Neural cell (in vitro differentiated cells): ENCODE measurements at regions not wholly inside any gene's neighbourhood (a gene's known extent, or its start where the extent isn't known, plus 50 kb on each side); places are given as distances from the start of the nearest gene placed in this dataset.

Experiments used
- H2AFZ ChIP-seq: fragments of 200-600, 300-800 bp; sonication (generic), shearing (Covaris generic); 2 replicates; pipeline ENCODE4 v1.6.0; 2014; ENCODE audit warnings: low read depth, mild to moderate bottlenecking, antibody characterized with exemption, low read length, moderate library complexity
- H3F3A ChIP-seq: fragments of 200-600 bp; shearing (Covaris generic); 2 replicates; pipeline ENCODE4 v1.6.1; 2016; ENCODE audit warnings: mild to moderate bottlenecking, moderate library complexity, mixed read lengths, antibody characterized with exemption, low read length; ENCODE audit not compliant: insufficient read depth, poor library complexity, severe bottlenecking
- H3K27ac ChIP-seq: fragments of 200-600, 300-800 bp; sonication (generic), shearing (Covaris generic); 2 replicates; pipeline ENCODE4 v1.5.1; 2014; ENCODE audit warnings: mild to moderate bottlenecking, low read length, moderate library complexity
- H3K27me3 ChIP-seq: fragments of 300-800, 200-600 bp; sonication (generic), shearing (Covaris generic); 2 replicates; pipeline ENCODE4 v1.6.0; 2014; ENCODE audit warnings: mild to moderate bottlenecking, low read depth, low read length, moderate library complexity; ENCODE audit not compliant: insufficient read depth
- H3K36me3 ChIP-seq: fragments of 300-800, 200-600 bp; sonication (generic), shearing (Covaris generic); 2 replicates; pipeline ENCODE4 v1.5.1; 2014; ENCODE audit warnings: mild to moderate bottlenecking, antibody characterized with exemption, low read length, moderate library complexity; ENCODE audit not compliant: insufficient read depth
- H3K4me2 ChIP-seq: fragments of 300-800, 200-600 bp; sonication (generic), shearing (Covaris generic); 2 replicates; pipeline ENCODE4 v1.6.0; 2014; ENCODE audit warnings: mild to moderate bottlenecking, low read length
- H3K4me3 ChIP-seq: fragments of 300-800, 200-600 bp; sonication (generic), shearing (Covaris generic); 2 replicates; pipeline ENCODE4 v1.5.1; 2014; ENCODE audit warnings: mild to moderate bottlenecking, low read length, moderate library complexity
- H3K79me2 ChIP-seq: fragments of 200-600 bp; shearing (Covaris generic); replicated peaks from 2 replicates; pipeline ENCODE4 v1.6.0; 2014; ENCODE audit warnings: mild to moderate bottlenecking, low read length, moderate library complexity; ENCODE audit not compliant: insufficient read depth
- H3K9ac ChIP-seq: fragments of 300-800, 200-600 bp; sonication (generic), shearing (Covaris generic); 2 replicates; pipeline ENCODE4 v1.6.1; 2016; ENCODE audit warnings: mild to moderate bottlenecking, low read length, mixed read lengths
- H3K9me2 ChIP-seq: fragments of 200-600 bp; shearing (Covaris generic); 2 replicates; pipeline ENCODE4 v1.6.1; 2016; ENCODE audit warnings: mild to moderate bottlenecking, low read length, mixed read lengths; ENCODE audit not compliant: insufficient read depth
- H3K9me3 ChIP-seq: fragments of 200-600, 300-800 bp; sonication (generic), shearing (Covaris generic); 2 replicates; pipeline ENCODE4 v1.6.1; 2016; ENCODE audit warnings: mild to moderate bottlenecking, mixed run types, low read length, moderate library complexity, mixed read lengths
- H4K20me1 ChIP-seq: fragments of 200-600 bp; shearing (Covaris generic); 2 replicates; pipeline ENCODE4 v1.6.1; 2016; ENCODE audit warnings: mild to moderate bottlenecking, mixed run types; ENCODE audit not compliant: insufficient read depth
- CTCF ChIP-seq: fragments of 450-650 bp; IDR thresholded peaks from 2 replicates; pipeline ENCODE4 v1.5.1; 2014; ENCODE audit warnings: antibody characterized with exemption, mild to moderate bottlenecking, moderate library complexity; ENCODE audit not compliant: poor library complexity, severe bottlenecking
- EP300 ChIP-seq: fragments of 450-650 bp; conservative IDR thresholded peaks from 2 replicates; pipeline ENCODE4 v1.6.1; 2014; ENCODE audit warnings: antibody characterized with exemption, mild to moderate bottlenecking, moderate library complexity; ENCODE audit not compliant: poor library complexity, severe bottlenecking
- EZH2 ChIP-seq: fragments of 200-600, 300-800 bp; shearing (Covaris generic), sonication (generic); IDR thresholded peaks from 2 replicates; pipeline ENCODE4 v1.6.1; 2014; ENCODE audit warnings: antibody characterized with exemption, low read length, borderline replicate concordance, mild to moderate bottlenecking; ENCODE audit not compliant: insufficient read depth, poor library complexity, severe bottlenecking
- MXI1 ChIP-seq: fragments of 450-650 bp; conservative IDR thresholded peaks from 2 replicates; pipeline ENCODE4 v1.6.1; 2014; ENCODE audit warnings: antibody characterized with exemption, mild to moderate bottlenecking; ENCODE audit not compliant: poor library complexity, severe bottlenecking
- POLR2AphosphoS5 ChIP-seq: IDR thresholded peaks from 2 replicates; pipeline ENCODE4 v1.6.1; 2012
- RAD21 ChIP-seq: fragments of 450-650 bp; conservative IDR thresholded peaks from 2 replicates; pipeline ENCODE4 v1.6.1; 2014; ENCODE audit warnings: antibody characterized with exemption, mild to moderate bottlenecking, moderate library complexity
- REST ChIP-seq: IDR thresholded peaks from 2 replicates; pipeline ENCODE4 v1.6.1; 2012; ENCODE audit warnings: borderline replicate concordance
- SMC3 ChIP-seq: fragments of 450-650 bp; conservative IDR thresholded peaks from 2 replicates; pipeline ENCODE4 v1.6.1; 2014; ENCODE audit warnings: antibody characterized with exemption, mild to moderate bottlenecking, moderate library complexity; ENCODE audit not compliant: poor library complexity
- TAF1 ChIP-seq: IDR thresholded peaks from 2 replicates; pipeline ENCODE4 v1.6.1; 2012; ENCODE audit warnings: low read depth

- no peaks in the 10 kb centered on the region for H3K79me2 ChIP-seq
- no peaks in the 10 kb centered on the region for H3K27me3 ChIP-seq
- peaks cover 5% of the 10 kb centered on the region for H3K9me3 ChIP-seq
- no peaks in the 10 kb centered on the region for H3K36me3 ChIP-seq
- H3F3A ChIP-seq = no peaks in the 10 kb centered on the region
- TF ChIP-seq MXI1 (no peak), EP300 (no peak), POLR2AphosphoS5 (no peak), REST (no peak), SMC3 (no peak), RAD21 (no peak), TAF1 (no peak), CTCF (no peak), EZH2 (no peak)
- H3K9me2 ChIP-seq = no peaks in the 10 kb centered on the region
- H2AFZ ChIP-seq = no peak overlapping the region
- no peak overlapping the region for H3K4me3 ChIP-seq
- H3K9ac ChIP-seq = no peak overlapping the region
- H3K27ac ChIP-seq = no peak overlapping the region
- H3K4me2 ChIP-seq = no peak overlapping the region
- no peaks in the 10 kb centered on the region for H4K20me1 ChIP-seq
Measured at GRCh38 chr11:101775033-101775432, 139.8 kb upstream of the CEP126 start.

GRCh38 chr11:101770648-101771047 lies 144.2 kb upstream of the CEP126 start:
- H3K9ac ChIP-seq = no peak overlapping the region

GRCh38 chr11:101765932-101766331 lies 148.9 kb upstream of the CEP126 start:
- Histone ChIP-seq H3K9ac (no peak overlapping the region), H3K4me3 (no peak overlapping the region), H3K27ac (no peak overlapping the region), H2AFZ (no peak overlapping the region), H3K9me2 (no peaks in the 10 kb centered on the region), H3K27me3 (no peaks in the 10 kb centered on the region), H3K4me2 (no peak overlapping the region), H3K36me3 (no peaks in the 10 kb centered on the region), H4K20me1 (no peaks in the 10 kb centered on the region), H3K9me3 (no peaks in the 10 kb centered on the region), H3F3A (no peaks in the 10 kb centered on the region), H3K79me2 (no peaks in the 10 kb centered on the region)
- TF ChIP-seq SMC3 (no peak), TAF1 (no peak)

More at GRCh38 chr11:101770648-101771047, 144.2 kb upstream of the CEP126 start:
- H3F3A ChIP-seq = no peaks in the 10 kb centered on the region
- no peaks in the 10 kb centered on the region for H4K20me1 ChIP-seq
- H3K9me3 ChIP-seq = no peaks in the 10 kb centered on the region
- H3K36me3 ChIP-seq = no peaks in the 10 kb centered on the region
- no peaks in the 10 kb centered on the region for H3K9me2 ChIP-seq
- H3K79me2 ChIP-seq = no peaks in the 10 kb centered on the region
- no peaks in the 10 kb centered on the region for H3K27me3 ChIP-seq
- no peak overlapping the region for H3K27ac ChIP-seq
- TF ChIP-seq POLR2AphosphoS5 = peak; percentile 53
- TF ChIP-seq EP300 = peak; percentile 67
- TF ChIP-seq TAF1 = no peak
- no peak overlapping the region for H3K4me2 ChIP-seq
- no peak overlapping the region for H2AFZ ChIP-seq
- no peak overlapping the region for H3K4me3 ChIP-seq
